Hindlimb muscle (tissue), 1 donor: ENCODE measurements at regions not wholly inside any gene's neighbourhood (a gene's known extent, or its start where the extent isn't known, plus 50 kb on each side); places are given as distances from the start of the nearest gene placed in this dataset.
A peak's percentile ranks its signal among the peaks of the same experiment; 100 is the strongest.

ENCODE experiments used
- DNase-seq: peaks from one replicate; pipeline ENCODE4 v3.0.0-alpha.2; 2013

GRCh38 chr11:8800520-8801110, 110.4 kb upstream of the AKIP1 start:
- DNase-seq, result no peak

GRCh38 chr11:8801121-8801520, 109.9 kb upstream of the AKIP1 start:
- DNase-seq, result no peak

- DNase-seq, result no peak
Measured at GRCh38 chr11:8802251-8802650, 108.7 kb upstream of the AKIP1 start.

- DNase-seq, result no peak
Measured at GRCh38 chr11:8803973-8804372, 107.0 kb upstream of the AKIP1 start.

- no peak for DNase-seq
Measured at GRCh38 chr11:8805296-8805695, 105.7 kb upstream of the AKIP1 start.

GRCh38 chr11:8806974-8807373, 104.0 kb upstream of the AKIP1 start:
- DNase-seq, result no peak

- peak; percentile 54 for DNase-seq
Measured at GRCh38 chr11:8807544-8808225, 103.3 kb upstream of the AKIP1 start.

- DNase-seq, result no peak
Measured at GRCh38 chr11:8808226-8808585, 102.8 kb upstream of the AKIP1 start.

- no peak for DNase-seq
Measured at GRCh38 chr11:8809241-8809938, 101.6 kb upstream of the AKIP1 start.

- no peak for DNase-seq
Measured at GRCh38 chr11:8809939-8810539, 101.0 kb upstream of the AKIP1 start.

GRCh38 chr11:8810540-8811301, 100.3 kb upstream of the AKIP1 start:
- DNase-seq, result peak; percentile 96

GRCh38 chr11:8811571-8811970, 99.4 kb upstream of the AKIP1 start:
- DNase-seq, result no peak

- DNase-seq, result no peak
Measured at GRCh38 chr11:8812438-8812837, 98.6 kb upstream of the AKIP1 start.

- DNase-seq, result peak; percentile 77
Measured at GRCh38 chr11:8813658-8814057, 97.3 kb upstream of the AKIP1 start.

- no peak for DNase-seq
Measured at GRCh38 chr11:8814209-8814922, 96.6 kb upstream of the AKIP1 start.

GRCh38 chr11:8814923-8815240, 96.1 kb upstream of the AKIP1 start:
- DNase-seq, result no peak

GRCh38 chr11:8818421-8818820, 92.6 kb upstream of the AKIP1 start:
- DNase-seq, result no peak

GRCh38 chr11:8820401-8820800, 90.6 kb upstream of the AKIP1 start:
- no peak for DNase-seq

GRCh38 chr11:8822469-8822868, 88.5 kb upstream of the AKIP1 start:
- no peak for DNase-seq

GRCh38 chr11:8823174-8823742, 87.7 kb upstream of the AKIP1 start:
- DNase-seq, result no peak

GRCh38 chr11:8826139-8826786, 84.7 kb upstream of the AKIP1 start:
- no peak for DNase-seq
